ENCODE measurements at regions not wholly inside any gene's neighbourhood (a gene's known extent, or its start where the extent isn't known, plus 50 kb on each side); places are given as distances from the start of the nearest gene placed in this dataset.

GRCh38 chr5:6218517-6218916 lies 159.8 kb downstream of the MED10 start:
- Histone ChIP-seq H3K36me3 (no peaks in the 10 kb centered on the region), H3K9ac (no peak overlapping the region), H3K4me3 (no peak overlapping the region), H4K20me1 (no peaks in the 10 kb centered on the region), H3K27ac (no peak overlapping the region), H3K9me3 (replicated peaks in 1 of 11) (peaks cover 0 to 17% (median 12%) of the 10 kb centered on the region in 11 experiments; a peak in 13 of 22 replicates), H3K4me1 (peaks cover 0 to 26% (median 12%) of the 10 kb centered on the region in 10 experiments; a peak in 14 of 20 replicates), H3K4me2 (0 out of 22 replicates have a peak overlapping the region, but pooled peaks of 1 of the 11 experiments have one; percentile 41), H3K27me3 (no peaks in the 10 kb centered on the region)
- TF ChIP-seq Cebpa-rat (IDR thresholded peaks at IDR 0.05), result no peak

GRCh38 chr5:6218116-6218515 lies 160.2 kb downstream of the MED10 start:
- Histone ChIP-seq H3K27me3 (no peaks in the 10 kb centered on the region), H3K36me3 (no peaks in the 10 kb centered on the region), H4K20me1 (no peaks in the 10 kb centered on the region), H3K4me2 (peak overlapping the region in 7 of 11 experiments; percentile 33 to 73 (median 55); a peak in 9 of 22 replicates), H3K27ac (no peak overlapping the region), H3K9ac (no peak overlapping the region), H3K4me3 (no peak overlapping the region), H3K4me1 (peaks cover 0 to 26% (median 12%) of the 10 kb centered on the region in 10 experiments; a peak in 14 of 20 replicates), H3K9me3 (replicated peaks in 1 of 11) (peaks cover 0 to 15% (median 12%) of the 10 kb centered on the region in 11 experiments; a peak in 13 of 22 replicates)
- TF ChIP-seq Cebpa-rat (IDR thresholded peaks at IDR 0.05), result no peak

- peaks cover 0 to 10% (median under 1%) of the 10 kb centered on the region in 11 experiments; a peak in 8 of 22 replicates for H3K9me3 ChIP-seq (replicated peaks in 1 of 11)
- H3K4me1 ChIP-seq, result peaks cover 0 to 26% (median 12%) of the 10 kb centered on the region in 10 experiments; a peak in 14 of 20 replicates
- peak overlapping the region in 1 of 11 experiments; percentile 53; a peak in 2 of 22 replicates for H3K4me2 ChIP-seq
- H3K4me3 ChIP-seq, result no peak overlapping the region
- no peaks in the 10 kb centered on the region for H3K27me3 ChIP-seq
- no peaks in the 10 kb centered on the region for H4K20me1 ChIP-seq
- no peak for TF ChIP-seq Cebpa-rat (IDR thresholded peaks at IDR 0.05)
- H3K27ac ChIP-seq, result no peak overlapping the region
- no peaks in the 10 kb centered on the region for H3K36me3 ChIP-seq
- no peak overlapping the region for H3K9ac ChIP-seq
Measured at GRCh38 chr5:6216471-6217075, 161.8 kb downstream of the MED10 start.

GRCh38 chr5:6215891-6216290 lies 162.5 kb downstream of the MED10 start:
- H3K4me2 ChIP-seq, result no peak overlapping the region
- peaks cover 0 to 26% (median 12%) of the 10 kb centered on the region in 10 experiments; a peak in 14 of 20 replicates for H3K4me1 ChIP-seq
- peaks cover 0 to 6% (median 0%) of the 10 kb centered on the region in 11 experiments; a peak in 3 of 22 replicates for H3K9me3 ChIP-seq (replicated peaks in 1 of 11)
- H3K4me3 ChIP-seq, result no peak overlapping the region
- no peak for TF ChIP-seq Cebpa-rat (IDR thresholded peaks at IDR 0.05)
- H3K9ac ChIP-seq, result no peak overlapping the region
- no peaks in the 10 kb centered on the region for H4K20me1 ChIP-seq
- no peak overlapping the region for H3K27ac ChIP-seq
- no peaks in the 10 kb centered on the region for H3K36me3 ChIP-seq
- H3K27me3 ChIP-seq, result no peaks in the 10 kb centered on the region

GRCh38 chr5:6212244-6212643 lies 166.1 kb downstream of the MED10 start:
- Histone ChIP-seq H3K4me3 (no peak overlapping the region), H3K4me2 (no peak overlapping the region), H4K20me1 (no peaks in the 10 kb centered on the region), H3K27me3 (no peaks in the 10 kb centered on the region), H3K36me3 (no peaks in the 10 kb centered on the region), H3K9me3 (replicated peaks in 1 of 11) (peaks cover 0 to 6% (median 0%) of the 10 kb centered on the region in 11 experiments; a peak in 2 of 22 replicates), H3K4me1 (peaks cover 0 to 8% (median 3%) of the 10 kb centered on the region in 10 experiments; a peak in 13 of 20 replicates), H3K27ac (no peak overlapping the region), H3K9ac (no peak overlapping the region)
- no peak for TF ChIP-seq Cebpa-rat (IDR thresholded peaks at IDR 0.05)

- peaks cover 0 to 2% (median 0%) of the 10 kb centered on the region in 11 experiments; a peak in 1 of 22 replicates for H3K9me3 ChIP-seq (replicated peaks in 1 of 11)
- H4K20me1 ChIP-seq, result no peaks in the 10 kb centered on the region
- no peak overlapping the region for H3K9ac ChIP-seq
- no peaks in the 10 kb centered on the region for H3K4me1 ChIP-seq
- H3K36me3 ChIP-seq, result no peaks in the 10 kb centered on the region
- H3K27me3 ChIP-seq, result no peaks in the 10 kb centered on the region
- no peak overlapping the region for H3K4me3 ChIP-seq
- no peak for TF ChIP-seq Cebpa-rat (IDR thresholded peaks at IDR 0.05)
- H3K27ac ChIP-seq, result no peak overlapping the region
- no peak overlapping the region for H3K4me2 ChIP-seq
Measured at GRCh38 chr5:6206501-6206900, 171.8 kb downstream of the MED10 start.

GRCh38 chr5:6202968-6203365 lies 175.4 kb downstream of the MED10 start:
- Histone ChIP-seq H3K4me3 (no peak overlapping the region), H3K27me3 (no peaks in the 10 kb centered on the region), H3K36me3 (no peaks in the 10 kb centered on the region; a peak in 1 of 22 replicates), H3K27ac (no peak overlapping the region), H4K20me1 (no peaks in the 10 kb centered on the region), H3K4me2 (no peak overlapping the region), H3K4me1 (peaks cover 0 to 1% (median 0%) of the 10 kb centered on the region in 10 experiments; a peak in 1 of 20 replicates), H3K9ac (no peak overlapping the region), H3K9me3 (replicated peaks in 1 of 11) (peaks cover 14 to 24% (median 17%) of the 10 kb centered on the region in 11 experiments; a peak in 19 of 22 replicates)
- TF ChIP-seq Cebpa-rat (IDR thresholded peaks at IDR 0.05), result no peak

- peaks cover 14 to 24% (median 17%) of the 10 kb centered on the region in 11 experiments; a peak in 19 of 22 replicates for H3K9me3 ChIP-seq (replicated peaks in 1 of 11)
- peaks cover 0 to 7% (median 4%) of the 10 kb centered on the region in 10 experiments; a peak in 12 of 20 replicates for H3K4me1 ChIP-seq
- H3K4me3 ChIP-seq, result no peak overlapping the region
- H3K36me3 ChIP-seq, result no peaks in the 10 kb centered on the region; a peak in 1 of 22 replicates
- H4K20me1 ChIP-seq, result no peaks in the 10 kb centered on the region
- H3K4me2 ChIP-seq, result no peak overlapping the region
- no peak overlapping the region for H3K9ac ChIP-seq
- H3K27me3 ChIP-seq, result no peaks in the 10 kb centered on the region
- no peak overlapping the region for H3K27ac ChIP-seq
- TF ChIP-seq Cebpa-rat (IDR thresholded peaks at IDR 0.05), result no peak
Measured at GRCh38 chr5:6202149-6202967, 176.0 kb downstream of the MED10 start.

GRCh38 chr5:6201631-6202030 lies 176.7 kb downstream of the MED10 start:
- Histone ChIP-seq H4K20me1 (no peaks in the 10 kb centered on the region), H3K27me3 (no peaks in the 10 kb centered on the region), H3K4me1 (peaks cover 0 to 12% (median 8%) of the 10 kb centered on the region in 10 experiments; a peak in 12 of 20 replicates), H3K27ac (no peak overlapping the region), H3K4me3 (no peak overlapping the region), H3K36me3 (no peaks in the 10 kb centered on the region; a peak in 1 of 22 replicates), H3K9ac (no peak overlapping the region), H3K4me2 (no peak overlapping the region), H3K9me3 (replicated peaks in 1 of 11) (peaks cover 14 to 28% (median 20%) of the 10 kb centered on the region in 11 experiments; a peak in 19 of 22 replicates)
- no peak for TF ChIP-seq Cebpa-rat (IDR thresholded peaks at IDR 0.05)

All from BLaER1 treated with 17β-estradiol and CSF1 and Interleukin-3, amounts not matched to agents 10 nM and 100 nM (cell line).